ENCODE measurements at regions not wholly inside any gene's neighbourhood (a gene's known extent, or its start where the extent isn't known, plus 50 kb on each side); places are given as distances from the start of the nearest gene placed in this dataset.

DNA sequence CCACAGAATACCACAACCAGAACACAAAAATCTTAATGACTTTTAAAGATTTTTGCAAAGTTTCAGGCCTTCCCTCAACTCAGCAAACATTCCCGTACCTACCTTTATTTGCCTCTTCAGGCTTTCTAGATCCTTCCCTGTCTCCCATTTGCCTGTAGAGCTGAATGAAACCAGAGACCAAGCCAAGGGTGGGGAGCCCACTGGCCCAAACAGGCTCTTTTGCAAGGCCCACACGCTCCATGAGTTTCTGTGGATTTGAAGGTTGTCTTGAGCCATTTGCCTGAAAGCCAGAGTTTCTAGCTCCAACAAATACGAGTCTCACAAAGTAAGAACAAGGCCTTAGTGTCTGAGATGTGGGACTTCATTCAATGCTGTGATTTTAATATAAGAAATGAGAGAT, 107.8 kb downstream of the GAS1 start:
- TF ChIP-seq POLR2A (IDR thresholded peaks at IDR 0.05; ENCODE audit: low read length) (no peak), GATA1 (IDR thresholded peaks at IDR 0.05; ENCODE audit: low read depth, low read length) (no peak)

Measured in erythroblast (primary cell).